Nephron (organoid): ENCODE measurements at regions not wholly inside any gene's neighbourhood (a gene's known extent, or its start where the extent isn't known, plus 50 kb on each side); places are given as distances from the start of the nearest gene placed in this dataset.
"Not testable (repeated sequence)": the region's sequence is repeated elsewhere in the genome, so short reads cannot be mapped to it uniquely, and the experiment has no call there.

Experiments
- H3K27ac Mint-ChIP-seq, 3 experiments: 2 replicates each; pipeline ENCODE4 v1.8.0; 2020; ENCODE audit warnings: mixed read lengths in 3 of 3, mild to moderate bottlenecking in 2 of 3, moderate library complexity in 1 of 3
- H3K27me3 Mint-ChIP-seq: 2 replicates; pipeline ENCODE4 v1.8.0; 2021; ENCODE audit warnings: low read depth, mild to moderate bottlenecking, moderate library complexity, mixed read lengths
- H3K36me3 Mint-ChIP-seq: 2 replicates; pipeline ENCODE4 v1.8.0; 2020; ENCODE audit warnings: low read depth, mixed read lengths
- H3K4me1 Mint-ChIP-seq: 2 replicates; pipeline ENCODE4 v1.8.0; 2020; ENCODE audit warnings: mixed read lengths
- H3K4me3 Mint-ChIP-seq, 3 experiments: 2 replicates each; pipeline ENCODE4 v1.8.0; 2020; ENCODE audit warnings: mild to moderate bottlenecking in 3 of 3, mixed read lengths in 3 of 3, moderate library complexity in 2 of 3
- H3K9me3 Mint-ChIP-seq: 2 replicates; pipeline ENCODE4 v1.8.0; 2020; ENCODE audit warnings: mixed read lengths
- TF ChIP-seq, protein P1 (sequence below), 3 experiments: fragments of 200-600 bp; sonication (generic); IDR thresholded peaks; one replicate each; pipeline ENCODE4 v1.5.0; 2021; ENCODE audit warnings: antibody characterized with exemption in 3 of 3; ENCODE audit not compliant: unreplicated experiment in 3 of 3

DNA sequence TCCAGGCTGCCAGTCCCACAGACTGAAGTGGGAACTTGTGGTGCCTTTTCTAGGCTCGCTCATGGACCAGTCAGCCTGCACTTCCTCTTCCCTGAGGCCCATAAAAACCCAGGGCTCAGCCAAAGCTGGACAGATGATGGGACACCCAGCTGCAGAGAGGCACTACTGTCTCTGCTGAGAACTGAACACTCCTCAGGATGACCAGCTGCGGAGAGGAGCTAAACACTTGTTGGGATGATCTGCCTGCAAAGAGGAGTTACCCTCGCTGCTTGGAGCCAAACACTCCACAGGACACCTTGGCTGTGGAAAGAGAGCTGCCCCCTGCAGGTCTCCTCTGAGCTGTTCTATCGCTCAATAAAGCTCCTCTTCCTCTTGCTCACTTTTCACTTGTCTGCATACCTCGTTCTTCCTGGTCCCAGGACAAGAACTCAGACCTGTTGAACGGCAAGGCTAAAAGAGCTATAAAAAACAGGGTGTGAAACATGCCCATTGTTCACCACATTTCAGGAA is 465.5 kb downstream of the GUCY1A2 start:
- Mint-ChIP-seq H3K9me3 (peaks cover 3% of the 10 kb centered on the region), H3K27ac (no peak overlapping the region), H3K27me3 (no peaks in the 10 kb centered on the region), H3K36me3 (no peaks in the 10 kb centered on the region), H3K4me1 (no peaks in the 10 kb centered on the region), H3K4me3 (no peak overlapping the region)
- TF ChIP-seq, protein P1, sequence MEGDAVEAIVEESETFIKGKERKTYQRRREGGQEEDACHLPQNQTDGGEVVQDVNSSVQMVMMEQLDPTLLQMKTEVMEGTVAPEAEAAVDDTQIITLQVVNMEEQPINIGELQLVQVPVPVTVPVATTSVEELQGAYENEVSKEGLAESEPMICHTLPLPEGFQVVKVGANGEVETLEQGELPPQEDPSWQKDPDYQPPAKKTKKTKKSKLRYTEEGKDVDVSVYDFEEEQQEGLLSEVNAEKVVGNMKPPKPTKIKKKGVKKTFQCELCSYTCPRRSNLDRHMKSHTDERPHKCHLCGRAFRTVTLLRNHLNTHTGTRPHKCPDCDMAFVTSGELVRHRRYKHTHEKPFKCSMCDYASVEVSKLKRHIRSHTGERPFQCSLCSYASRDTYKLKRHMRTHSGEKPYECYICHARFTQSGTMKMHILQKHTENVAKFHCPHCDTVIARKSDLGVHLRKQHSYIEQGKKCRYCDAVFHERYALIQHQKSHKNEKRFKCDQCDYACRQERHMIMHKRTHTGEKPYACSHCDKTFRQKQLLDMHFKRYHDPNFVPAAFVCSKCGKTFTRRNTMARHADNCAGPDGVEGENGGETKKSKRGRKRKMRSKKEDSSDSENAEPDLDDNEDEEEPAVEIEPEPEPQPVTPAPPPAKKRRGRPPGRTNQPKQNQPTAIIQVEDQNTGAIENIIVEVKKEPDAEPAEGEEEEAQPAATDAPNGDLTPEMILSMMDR (IDR thresholded peaks at IDR 0.05; ENCODE audit: unreplicated experiment in 3 of 3): no peak

GRCh38 chr11:106553304-106553703 is 465.0 kb downstream of the GUCY1A2 start:
- H3K27ac Mint-ChIP-seq: no peak overlapping the region
- H3K4me1 Mint-ChIP-seq: no peaks in the 10 kb centered on the region
- no peaks in the 10 kb centered on the region for H3K36me3 Mint-ChIP-seq
- peaks cover 3% of the 10 kb centered on the region for H3K9me3 Mint-ChIP-seq
- no peak overlapping the region for H3K4me3 Mint-ChIP-seq
- no peaks in the 10 kb centered on the region for H3K27me3 Mint-ChIP-seq
- TF ChIP-seq, protein P1 (IDR thresholded peaks at IDR 0.05; ENCODE audit: unreplicated experiment in 3 of 3): no peak

GRCh38 chr11:106555566-106556250 is 462.6 kb downstream of the GUCY1A2 start:
- not testable (repeated sequence) for H3K4me1 Mint-ChIP-seq, H3K27me3 Mint-ChIP-seq, H3K9me3 Mint-ChIP-seq

DNA sequence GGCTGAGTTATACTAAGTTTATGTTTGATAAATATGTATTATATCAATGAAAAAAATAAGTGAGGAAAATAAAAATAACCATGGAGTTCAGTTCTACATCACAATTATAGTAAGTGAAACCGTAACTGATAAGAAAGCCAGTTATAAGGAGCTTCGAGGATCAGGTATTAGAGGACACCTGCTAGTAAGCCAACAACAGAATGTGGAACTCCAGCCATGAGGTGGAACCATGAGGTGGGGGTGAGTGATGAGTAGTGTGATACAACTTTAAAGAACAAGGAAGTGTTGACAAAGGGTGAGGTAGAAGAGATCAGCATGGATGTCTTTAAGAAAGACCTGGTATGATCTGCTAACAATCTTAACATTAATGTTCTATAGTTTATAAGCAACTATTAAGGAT is 452.9 kb downstream of the GUCY1A2 start:
- peaks cover 2% of the 10 kb centered on the region for H3K9me3 Mint-ChIP-seq
- no peaks in the 10 kb centered on the region for H3K4me1 Mint-ChIP-seq
- no peaks in the 10 kb centered on the region for H3K27me3 Mint-ChIP-seq
- no peaks in the 10 kb centered on the region for H3K36me3 Mint-ChIP-seq
- H3K27ac Mint-ChIP-seq: no peak overlapping the region
- TF ChIP-seq, protein P1 (IDR thresholded peaks at IDR 0.05; ENCODE audit: unreplicated experiment in 3 of 3): no peak
- no peak overlapping the region for H3K4me3 Mint-ChIP-seq

More at GRCh38 chr11:106555566-106556250, 462.6 kb downstream of the GUCY1A2 start:
- not testable (repeated sequence) for H3K4me3 Mint-ChIP-seq, H3K36me3 Mint-ChIP-seq, H3K27ac Mint-ChIP-seq

DNA sequence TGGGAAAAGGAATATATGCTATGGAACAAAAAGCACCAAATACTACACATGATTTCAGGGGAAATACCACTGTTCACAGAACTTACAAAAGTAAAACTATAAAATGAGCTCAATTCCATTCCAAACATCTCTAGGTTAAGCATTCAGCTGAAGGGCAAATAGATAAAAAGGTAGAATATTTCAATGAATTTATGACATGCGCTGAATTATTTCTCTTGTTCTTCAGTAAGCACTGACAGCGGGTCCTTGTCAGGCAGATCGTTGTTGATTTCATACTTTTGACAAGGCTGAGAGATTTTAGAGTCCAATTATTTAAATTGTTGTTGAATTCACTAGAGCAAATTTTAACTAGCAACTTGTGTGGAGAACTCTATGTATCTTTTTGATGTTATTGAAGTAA is 449.6 kb downstream of the GUCY1A2 start:
- no peak overlapping the region for H3K27ac Mint-ChIP-seq
- no peaks in the 10 kb centered on the region for H3K4me1 Mint-ChIP-seq
- TF ChIP-seq, protein P1 (IDR thresholded peaks at IDR 0.05; ENCODE audit: unreplicated experiment in 3 of 3): no peak
- no peak overlapping the region for H3K4me3 Mint-ChIP-seq
- no peaks in the 10 kb centered on the region for H3K27me3 Mint-ChIP-seq
- H3K9me3 Mint-ChIP-seq: no peaks in the 10 kb centered on the region
- H3K36me3 Mint-ChIP-seq: no peaks in the 10 kb centered on the region

GRCh38 chr11:106577384-106577783 is 440.9 kb downstream of the GUCY1A2 start:
- not testable (repeated sequence) for H3K4me1 Mint-ChIP-seq, H3K36me3 Mint-ChIP-seq, H3K27ac Mint-ChIP-seq, H3K27me3 Mint-ChIP-seq, H3K4me3 Mint-ChIP-seq
- H3K9me3 Mint-ChIP-seq: peaks cover 34% of the 10 kb centered on the region

DNA sequence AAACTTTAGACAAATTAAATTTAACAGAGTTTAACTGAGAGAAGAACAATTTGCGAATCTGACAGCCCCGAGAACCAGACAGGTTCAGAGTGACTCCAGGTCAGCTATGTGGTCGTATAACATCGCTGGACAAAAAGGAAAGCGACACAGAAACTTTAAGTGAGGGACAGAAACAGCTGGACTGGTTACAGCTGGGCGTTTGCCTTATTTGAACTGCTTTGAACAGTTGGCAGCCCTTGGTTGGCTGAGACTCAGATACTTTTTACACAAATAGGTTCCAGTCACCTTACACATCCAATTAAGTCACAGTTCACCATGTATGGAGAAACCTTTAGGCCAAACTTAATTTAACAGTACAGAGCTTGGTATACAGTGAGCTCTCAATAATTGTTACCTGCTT is 436.9 kb downstream of the GUCY1A2 start:
- Mint-ChIP-seq H3K4me3 (no peak overlapping the region), H3K4me1 (no peaks in the 10 kb centered on the region), H3K27ac (peak overlapping the region in 2 of 3 experiments; percentile 7 to 30), H3K9me3 (peaks cover 21% of the 10 kb centered on the region), H3K27me3 (no peaks in the 10 kb centered on the region), H3K36me3 (no peaks in the 10 kb centered on the region)
- TF ChIP-seq, protein P1 (IDR thresholded peaks at IDR 0.05; ENCODE audit: unreplicated experiment in 3 of 3): no peak
